HEK293T (cell line): ENCODE measurements at regions not wholly inside any gene's neighbourhood (a gene's known extent, or its start where the extent isn't known, plus 50 kb on each side); places are given as distances from the start of the nearest gene placed in this dataset.

Experiments
- CTCF ChIA-PET: fragments of 350-600 bp; formaldehyde crosslinking; extraction: SDS; loops from one replicate; lab custom pipeline; 2021; ENCODE audit warnings: antibody characterized with exemption, inconsistent platforms; lab: Yijun Ruan, JAX
- POLR2A ChIA-PET: fragments of 350-600 bp; formaldehyde crosslinking; extraction: SDS; loops from one replicate; lab custom pipeline; 2020; ENCODE audit warnings: antibody characterized with exemption, inconsistent platforms; lab: Yijun Ruan, JAX
- DNase-seq: peaks from one replicate; pipeline ENCODE4 v3.0.0; 2012; ENCODE audit warnings: mixed read lengths; ENCODE audit errors: extremely low spot score
- ARNT ChIP-seq: fragments of 450-650 bp; IDR thresholded peaks from 2 replicates; pipeline ENCODE4 v1.6.1; 2017; ENCODE audit warnings: mild to moderate bottlenecking
- BHLHE40 ChIP-seq: fragments of 450-650 bp; IDR thresholded peaks from 2 replicates; pipeline ENCODE4 v1.6.1; 2016; ENCODE audit warnings: mild to moderate bottlenecking, moderate library complexity, borderline replicate concordance
- CTBP1 ChIP-seq: fragments of 450-650 bp; IDR thresholded peaks from 2 replicates; pipeline ENCODE4 v1.6.1; 2016; ENCODE audit warnings: borderline replicate concordance
- ELF4 ChIP-seq: fragments of 450-650 bp; IDR thresholded peaks from 2 replicates; pipeline ENCODE4 v1.6.1; 2017; ENCODE audit warnings: antibody characterized with exemption
- FOXA1 ChIP-seq: fragments of 450-650 bp; IDR thresholded peaks from 2 replicates; pipeline ENCODE4 v1.6.1; 2016; ENCODE audit warnings: mild to moderate bottlenecking
- FOXK2 ChIP-seq: fragments of 450-650 bp; IDR thresholded peaks from 2 replicates; pipeline ENCODE4 v1.6.1; 2016; ENCODE audit warnings: mild to moderate bottlenecking
- FOXM1 ChIP-seq: fragments of 450-650 bp; IDR thresholded peaks from 2 replicates; pipeline ENCODE4 v1.6.1; 2017; ENCODE audit warnings: mild to moderate bottlenecking, borderline replicate concordance
- HDGF ChIP-seq: fragments of 450-650 bp; IDR thresholded peaks from 2 replicates; pipeline ENCODE4 v1.6.1; 2017; ENCODE audit warnings: antibody characterized with exemption, borderline replicate concordance
- L3MBTL2 ChIP-seq: fragments of 450-650 bp; conservative IDR thresholded peaks from 2 replicates; pipeline ENCODE4 v1.6.1; 2016; ENCODE audit warnings: mild to moderate bottlenecking
- LEF1 ChIP-seq: fragments of 450-650 bp; IDR thresholded peaks from 2 replicates; pipeline ENCODE4 v1.6.1; 2017; ENCODE audit warnings: mild to moderate bottlenecking, borderline replicate concordance
- NFRKB ChIP-seq: fragments of 450-650 bp; IDR thresholded peaks from 2 replicates; pipeline ENCODE4 v1.6.1; 2016; ENCODE audit warnings: mild to moderate bottlenecking, moderate library complexity
- PKNOX1 ChIP-seq: fragments of 450-650 bp; IDR thresholded peaks from 2 replicates; pipeline ENCODE4 v1.6.1; 2016
- SP1 ChIP-seq: fragments of 450-650 bp; IDR thresholded peaks from 2 replicates; pipeline ENCODE4 v1.6.1; 2017
- SUZ12 ChIP-seq: fragments of 450-650 bp; IDR thresholded peaks from 2 replicates; pipeline ENCODE4 v1.6.1; 2016; ENCODE audit warnings: mild to moderate bottlenecking
- TARDBP ChIP-seq: fragments of 450-650 bp; IDR thresholded peaks from 2 replicates; pipeline ENCODE4 v1.6.1; 2016
- ZNF384 ChIP-seq: fragments of 450-650 bp; IDR thresholded peaks from 2 replicates; pipeline ENCODE4 v1.6.1; 2016

- DNase-seq: no peak
- TF ChIP-seq ZNF384 (no peak), BHLHE40 (no peak), TARDBP (no peak), L3MBTL2 (no peak), FOXA1 (no peak), NFRKB (no peak), SP1 (no peak), LEF1 (no peak)
- ChIA-PET CTCF (no interaction called here), POLR2A (no interaction called here)
Observed at GRCh38 chr4:107315584-107315983, 279.5 kb upstream of the DKK2 start.

- TF ChIP-seq ZNF384: no peak
- no peak for TF ChIP-seq SUZ12
- no peak for TF ChIP-seq FOXK2
- TF ChIP-seq CTBP1: no peak
- no peak for TF ChIP-seq BHLHE40
- TF ChIP-seq FOXM1: no peak
Observed at GRCh38 chr4:107314156-107314555, 278.0 kb upstream of the DKK2 start.

GRCh38 chr4:107312366-107312765 is 276.3 kb upstream of the DKK2 start:
- no peak for DNase-seq
- ChIA-PET POLR2A (no interaction called here), CTCF (no interaction called here)
- no peak for TF ChIP-seq SUZ12
- no peak for TF ChIP-seq ARNT
- no peak for TF ChIP-seq SP1
- no peak for TF ChIP-seq HDGF
- no peak for TF ChIP-seq FOXM1
- TF ChIP-seq FOXK2: no peak
- no peak for TF ChIP-seq CTBP1
- TF ChIP-seq ZNF384: no peak
- TF ChIP-seq TARDBP: no peak
- no peak for TF ChIP-seq L3MBTL2
- TF ChIP-seq PKNOX1: no peak
- TF ChIP-seq ELF4: no peak
- no peak for TF ChIP-seq LEF1
- no peak for TF ChIP-seq FOXA1
- no peak for TF ChIP-seq BHLHE40
- TF ChIP-seq NFRKB: no peak

More at GRCh38 chr4:107314156-107314555, 278.0 kb upstream of the DKK2 start:
- ChIA-PET POLR2A (no interaction called here), CTCF (no interaction called here)
- no peak for DNase-seq

GRCh38 chr4:107304699-107305286 is 268.7 kb upstream of the DKK2 start:
- POLR2A ChIA-PET: no interaction called here
- TF ChIP-seq ELF4: no peak
- peak; percentile 96 for TF ChIP-seq ARNT
- no peak for TF ChIP-seq NFRKB
- no peak for TF ChIP-seq SUZ12
- TF ChIP-seq FOXK2: no peak
- TF ChIP-seq L3MBTL2: no peak
- TF ChIP-seq PKNOX1: peak; percentile 52
- CTCF ChIA-PET: interaction anchor here (0.6 kb wide), 2 partner anchors 80 to 264 kb away, joined by 3 read pairs; no protein-coding TSS in a partner anchor
- peak; percentile 28 for DNase-seq

GRCh38 chr4:107299646-107300045 is 263.5 kb upstream of the DKK2 start:
- TF ChIP-seq ELF4 (no peak), SUZ12 (no peak), ARNT (no peak), FOXA1 (no peak), NFRKB (no peak), TARDBP (no peak), SP1 (no peak)
- no peak for DNase-seq
- ChIA-PET POLR2A (no interaction called here), CTCF (no interaction called here)

- no peak for DNase-seq
- TF ChIP-seq FOXK2 (no peak), FOXA1 (no peak), SUZ12 (no peak)
- CTCF ChIA-PET: no interaction called here
- POLR2A ChIA-PET: no interaction called here
Observed at GRCh38 chr4:107292979-107293378, 256.9 kb upstream of the DKK2 start.

- POLR2A ChIA-PET: no interaction called here
- CTCF ChIA-PET: no interaction called here
Observed at GRCh38 chr4:107283587-107284559, 247.8 kb upstream of the DKK2 start.

More at GRCh38 chr4:107283587-107284559, 247.8 kb upstream of the DKK2 start:
- TF ChIP-seq ARNT: no peak
- no peak for TF ChIP-seq TARDBP
- no peak for TF ChIP-seq FOXA1
- TF ChIP-seq NFRKB: no peak
- TF ChIP-seq PKNOX1: no peak
- no peak for TF ChIP-seq SP1
- no peak for TF ChIP-seq BHLHE40
- no peak for TF ChIP-seq SUZ12
- TF ChIP-seq ZNF384: no peak
- no peak for TF ChIP-seq L3MBTL2
- TF ChIP-seq FOXM1: no peak
- no peak for TF ChIP-seq LEF1
- no peak for TF ChIP-seq HDGF
- no peak for TF ChIP-seq ELF4
- no peak for DNase-seq
